DND-41 (cell line): ENCODE measurements at regions not wholly inside any gene's neighbourhood (a gene's known extent, or its start where the extent isn't known, plus 50 kb on each side); places are given as distances from the start of the nearest gene placed in this dataset.

Experiments used
- ATAC-seq: fragments of 200-7000 bp; cut with Tn5 transposase; 3 replicates; pipeline ENCODE4 v1.9.1; 2021; ENCODE audit warnings: low read depth; ENCODE audit not compliant: insufficient read depth
- DNase-seq: peaks from one replicate; pipeline ENCODE4 v3.0.0-alpha.2; 2020
- H2AFZ ChIP-seq: 2 replicates; pipeline ENCODE4 v1.6.0; 2012; ENCODE audit warnings: low read depth, low read length
- H3K27ac ChIP-seq: 2 replicates; pipeline ENCODE4 v1.5.1; 2012; ENCODE audit warnings: low read length, inconsistent platforms
- H3K27me3 ChIP-seq: fragments of 200-600 bp; sonication (generic); 2 replicates; pipeline ENCODE4 v1.6.0; 2012; ENCODE audit warnings: low read length, mild to moderate bottlenecking, inconsistent platforms; ENCODE audit not compliant: insufficient read depth, poor library complexity
- H3K36me3 ChIP-seq: 2 replicates; pipeline ENCODE4 v1.5.1; 2012; ENCODE audit warnings: low read length, inconsistent platforms; ENCODE audit not compliant: insufficient read depth
- H3K4me1 ChIP-seq: 2 replicates; pipeline ENCODE4 v1.5.1; 2012; ENCODE audit warnings: mild to moderate bottlenecking, low read length; ENCODE audit not compliant: insufficient read depth
- H3K4me2 ChIP-seq: 2 replicates; pipeline ENCODE4 v1.6.0; 2012; ENCODE audit warnings: mild to moderate bottlenecking, moderate library complexity, low read length, inconsistent platforms; ENCODE audit not compliant: insufficient read depth
- H3K4me3 ChIP-seq, 2 experiments: fragments of 200-600 bp in 1 of 2; shearing (Covaris generic) in 1 of 2; 2 replicates each; pipeline ENCODE4 v1.5.1; 2012 to 2016; ENCODE audit warnings: inconsistent platforms in 2 of 2, low read length in 2 of 2, mild to moderate bottlenecking in 2 of 2, low read depth in 1 of 2, moderate library complexity in 1 of 2
- H3K79me2 ChIP-seq: 2 replicates; pipeline ENCODE4 v1.6.0; 2012; ENCODE audit warnings: low read length, inconsistent platforms; ENCODE audit not compliant: insufficient read depth
- H3K9ac ChIP-seq: 2 replicates; pipeline ENCODE4 v1.6.0; 2012; ENCODE audit warnings: low read depth, mild to moderate bottlenecking, inconsistent platforms, low read length, moderate library complexity
- H3K9me3 ChIP-seq: 2 replicates; pipeline ENCODE4 v1.5.1; 2012; ENCODE audit warnings: low read length, moderate library complexity, mild to moderate bottlenecking, inconsistent platforms; ENCODE audit not compliant: insufficient read depth, severe bottlenecking
- H4K20me1 ChIP-seq: 2 replicates; pipeline ENCODE4 v1.6.0; 2012; ENCODE audit warnings: low read length; ENCODE audit not compliant: insufficient read depth
- CTCF ChIP-seq: IDR thresholded peaks from 2 replicates; pipeline ENCODE4 v1.5.1; 2012; ENCODE audit warnings: borderline replicate concordance, low read length, moderate library complexity, mild to moderate bottlenecking; ENCODE audit not compliant: poor library complexity, severe bottlenecking; ENCODE audit errors: extremely low read depth
- EZH2 ChIP-seq: IDR thresholded peaks from 3 replicates; pipeline ENCODE4 v1.6.1; 2012; ENCODE audit warnings: borderline replicate concordance, low read depth, mild to moderate bottlenecking, moderate library complexity, low read length, inconsistent platforms; ENCODE audit not compliant: severe bottlenecking

GRCh38 chr3:18036450-18036815 is 294.0 kb upstream of the TBC1D5 start:
- Histone ChIP-seq H3K27me3 (no peaks in the 10 kb centered on the region), H3K36me3 (no peaks in the 10 kb centered on the region), H3K79me2 (no peaks in the 10 kb centered on the region), H4K20me1 (no peaks in the 10 kb centered on the region), H3K9me3 (peaks cover 3% of the 10 kb centered on the region), H3K4me1 (no peaks in the 10 kb centered on the region), H3K4me3 (no peak overlapping the region), H3K27ac (no peak overlapping the region), H3K9ac (no peak overlapping the region), H2AFZ (no peak overlapping the region), H3K4me2 (no peak overlapping the region)
- ATAC-seq, result no peak
- TF ChIP-seq EZH2 (no peak), CTCF (no peak)
- DNase-seq, result no peak

- no peaks in the 10 kb centered on the region for H3K27me3 ChIP-seq
- no peak overlapping the region for H3K4me3 ChIP-seq
- TF ChIP-seq EZH2, result no peak
- TF ChIP-seq CTCF, result no peak
- ATAC-seq (no peak), DNase-seq (no peak)
- H2AFZ ChIP-seq, result no peak overlapping the region
- H3K36me3 ChIP-seq, result no peaks in the 10 kb centered on the region
- H3K4me1 ChIP-seq, result no peaks in the 10 kb centered on the region
- no peaks in the 10 kb centered on the region for H3K79me2 ChIP-seq
- H3K4me2 ChIP-seq, result no peak overlapping the region
- no peaks in the 10 kb centered on the region for H4K20me1 ChIP-seq
- peaks cover under 1% of the 10 kb centered on the region for H3K9me3 ChIP-seq
- no peak overlapping the region for H3K9ac ChIP-seq
- no peak overlapping the region for H3K27ac ChIP-seq
These were observed 293.4 kb upstream of the TBC1D5 start for GRCh38 chr3:18035641-18036449.

GRCh38 chr3:18033581-18034108 is 291.2 kb upstream of the TBC1D5 start:
- Histone ChIP-seq H3K27me3 (no peaks in the 10 kb centered on the region), H3K9me3 (no peaks in the 10 kb centered on the region), H3K27ac (no peak overlapping the region), H3K4me3 (no peak overlapping the region), H3K36me3 (no peaks in the 10 kb centered on the region), H2AFZ (no peak overlapping the region), H3K9ac (no peak overlapping the region), H3K4me2 (no peak overlapping the region), H3K4me1 (no peaks in the 10 kb centered on the region), H3K79me2 (no peaks in the 10 kb centered on the region), H4K20me1 (no peaks in the 10 kb centered on the region)
- ATAC-seq (no peak), DNase-seq (no peak)
- TF ChIP-seq EZH2 (no peak), CTCF (no peak)
